HG03469 (cell line): ENCODE measurements at regions not wholly inside any gene's neighbourhood (a gene's known extent, or its start where the extent isn't known, plus 50 kb on each side); places are given as distances from the start of the nearest gene placed in this dataset.

ENCODE experiments used
- ATAC-seq: cut with Tn5 transposase; IDR thresholded peaks from one replicate; pipeline ENCODE4 v1.9.1; 2021; ENCODE audit warnings: mild to moderate bottlenecking, moderate library complexity, moderate number of reproducible peaks; ENCODE audit not compliant: unreplicated experiment

DNA sequence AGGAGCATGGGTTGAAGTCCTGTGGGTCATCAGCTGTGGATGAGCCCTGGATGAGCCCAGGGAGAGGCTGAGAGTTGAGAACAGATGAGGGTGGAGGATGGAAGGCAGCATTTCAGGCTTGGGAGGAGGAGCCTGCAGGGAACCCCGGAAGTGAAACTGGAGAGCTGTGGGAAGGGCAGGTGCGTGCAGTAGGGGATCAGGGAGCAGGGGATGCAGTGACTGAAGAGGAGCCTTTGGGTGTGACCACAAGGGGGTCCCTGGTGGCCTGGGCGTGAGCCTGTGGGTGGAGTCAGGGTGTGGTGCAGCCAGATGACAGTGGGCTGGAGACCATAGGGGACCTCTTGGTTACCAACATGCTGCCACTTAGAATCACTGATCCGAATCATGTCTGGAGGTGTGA is 115.5 kb downstream of the PAPOLA start:
- ATAC-seq: no peak

DNA sequence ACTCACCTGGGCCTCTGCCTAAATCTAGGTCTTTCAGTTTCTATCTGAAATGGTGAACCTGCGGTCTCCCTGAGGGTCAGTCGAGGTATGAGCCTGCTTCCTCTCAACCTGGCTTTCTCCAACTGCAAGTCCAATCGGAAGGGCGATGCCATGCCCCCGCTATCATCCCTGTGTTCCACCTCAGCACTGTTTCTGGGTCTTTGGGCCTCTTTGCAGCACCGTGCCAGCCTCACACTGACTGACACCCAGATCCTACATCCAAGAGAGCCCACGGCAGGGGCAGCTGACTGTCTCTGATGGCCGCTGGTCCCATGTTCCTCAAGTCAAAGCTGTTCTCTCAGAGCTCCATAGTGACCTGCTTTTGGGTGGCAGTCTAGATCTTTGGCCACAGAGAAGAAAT is 120.7 kb downstream of the PAPOLA start:
- no peak for ATAC-seq

DNA sequence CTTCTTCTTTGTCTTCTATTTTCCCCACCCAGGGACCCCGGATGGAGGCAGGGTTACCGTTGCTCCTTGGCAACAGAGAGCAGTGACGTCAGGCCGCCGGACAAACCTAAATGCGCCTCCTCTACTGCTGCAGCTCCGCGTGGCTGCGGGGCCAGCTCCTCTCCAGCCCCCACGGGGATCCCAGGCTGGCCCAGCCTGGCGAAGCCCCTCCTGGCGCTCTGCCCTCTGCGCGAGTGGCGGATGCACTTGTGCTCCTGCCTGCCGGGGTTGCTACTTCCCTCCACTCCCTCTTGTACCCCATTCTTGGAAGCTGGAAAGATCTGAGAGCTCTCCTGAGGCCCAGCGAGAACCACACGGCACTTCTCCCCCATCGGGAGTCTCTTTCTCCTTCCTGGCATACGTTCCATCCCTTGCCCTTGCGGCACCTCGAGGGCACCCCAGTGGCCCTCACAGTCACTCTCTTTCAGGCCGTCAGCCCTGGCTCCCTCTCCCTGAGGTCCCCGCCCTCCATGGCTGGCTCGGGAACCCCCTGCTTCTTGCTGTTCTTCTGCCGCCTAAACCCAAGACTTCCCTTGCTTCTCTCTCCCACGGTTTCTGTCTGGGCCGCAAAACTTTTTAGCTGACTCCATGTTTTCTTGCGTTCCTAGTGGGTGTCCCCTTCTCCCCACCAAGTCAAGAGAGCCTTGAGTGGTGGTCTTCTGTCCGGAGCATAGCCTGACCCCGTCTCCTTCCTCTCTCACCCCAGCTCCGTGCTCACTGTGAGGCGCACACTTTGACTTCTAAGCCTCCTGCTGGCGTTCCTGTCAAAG is 121.7 kb downstream of the PAPOLA start:
- no peak for ATAC-seq

DNA sequence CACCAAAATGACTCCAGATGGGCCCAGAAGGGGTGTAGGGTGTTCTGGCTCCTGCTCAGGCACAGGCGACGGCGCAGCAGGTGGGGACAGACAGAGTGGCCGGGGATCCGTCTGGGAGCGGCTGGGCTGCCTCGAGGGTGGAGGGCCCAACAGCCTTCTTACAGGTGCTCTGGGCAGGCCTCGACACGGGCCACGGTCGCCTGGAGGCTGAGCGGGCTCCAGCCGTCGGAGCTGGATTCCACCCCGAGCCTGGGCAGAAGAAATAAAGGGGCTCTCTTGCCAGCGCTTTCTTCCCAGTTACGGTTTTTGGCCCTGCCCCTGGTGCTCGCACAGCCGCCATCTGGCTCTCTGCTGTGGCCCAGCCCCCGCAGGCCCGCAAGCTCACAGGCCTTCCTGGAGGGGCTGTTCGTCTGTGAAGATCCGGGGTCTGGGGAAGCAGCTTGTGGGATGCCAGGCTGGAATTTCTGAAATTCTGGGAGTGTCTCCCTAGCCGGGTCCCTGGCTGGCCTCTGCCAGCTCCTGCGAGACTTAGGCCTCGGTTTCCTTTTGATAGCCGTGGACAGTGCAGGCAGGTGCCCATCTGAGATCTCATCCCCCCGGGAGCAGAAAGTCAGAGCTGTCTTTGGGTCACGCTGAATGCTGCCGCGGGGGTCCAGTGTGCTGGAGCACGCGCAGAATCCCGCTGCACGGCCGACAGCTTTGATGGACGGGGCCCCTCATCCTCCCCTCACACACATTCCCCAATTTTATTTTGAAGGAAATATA is 122.7 kb downstream of the PAPOLA start:
- ATAC-seq: no peak

DNA sequence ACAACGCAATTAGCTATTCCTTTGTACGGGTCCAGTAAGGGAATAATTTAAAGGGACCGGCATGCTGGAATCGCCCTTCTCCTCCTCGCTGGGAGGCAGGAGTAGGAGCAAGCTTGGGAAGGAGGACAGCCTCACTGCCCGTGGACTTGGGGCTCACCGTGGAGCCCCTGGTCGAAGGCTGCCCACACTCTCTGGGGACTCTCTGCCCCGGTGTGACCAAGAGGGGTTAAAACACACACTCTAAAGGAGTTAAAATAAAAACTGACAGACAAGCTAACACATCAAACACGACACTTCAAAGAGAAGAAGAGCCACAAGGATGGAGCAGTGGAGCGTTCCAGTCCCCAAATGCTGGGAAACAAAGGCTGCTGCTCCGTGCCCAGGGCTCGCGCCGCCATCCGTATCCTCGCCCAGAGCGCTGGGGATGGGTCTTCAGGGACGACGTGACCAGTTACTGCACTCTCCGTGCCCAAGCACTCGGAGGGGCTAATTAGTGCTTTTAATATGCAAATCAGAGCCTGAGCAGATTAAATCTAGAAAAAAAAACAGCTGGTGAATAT is 123.3 kb downstream of the PAPOLA start:
- no peak for ATAC-seq

DNA sequence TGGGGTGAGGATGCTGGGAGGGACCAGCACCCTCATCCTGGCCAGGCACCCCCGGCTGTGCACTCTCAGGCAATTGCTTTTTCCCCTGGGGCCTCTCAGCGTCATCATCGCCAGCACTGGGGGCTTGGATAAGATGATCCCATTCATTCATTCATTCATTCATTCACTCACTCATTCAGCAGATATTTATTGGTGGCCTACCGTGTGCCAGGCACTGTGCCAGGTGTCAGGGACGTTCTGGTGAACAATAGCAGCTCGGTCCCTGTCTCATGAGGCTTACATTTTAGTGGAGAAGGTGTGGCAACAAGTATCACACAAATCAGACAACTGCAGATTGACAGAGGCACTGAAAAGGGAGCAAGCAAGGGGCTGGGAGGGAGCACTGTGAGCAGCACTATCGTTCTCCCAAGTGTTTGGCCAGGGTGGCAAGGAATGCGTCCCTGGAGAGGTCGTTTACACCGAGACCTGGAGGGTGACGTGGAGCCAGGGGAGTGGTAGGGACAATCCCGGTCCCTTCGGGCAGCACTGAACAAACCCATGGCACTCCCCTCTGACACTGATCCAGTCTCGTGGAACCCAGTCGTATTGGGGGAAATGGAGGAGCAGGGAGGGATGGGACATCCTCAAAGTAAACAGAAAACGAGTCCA is 124.1 kb downstream of the PAPOLA start:
- no peak for ATAC-seq

DNA sequence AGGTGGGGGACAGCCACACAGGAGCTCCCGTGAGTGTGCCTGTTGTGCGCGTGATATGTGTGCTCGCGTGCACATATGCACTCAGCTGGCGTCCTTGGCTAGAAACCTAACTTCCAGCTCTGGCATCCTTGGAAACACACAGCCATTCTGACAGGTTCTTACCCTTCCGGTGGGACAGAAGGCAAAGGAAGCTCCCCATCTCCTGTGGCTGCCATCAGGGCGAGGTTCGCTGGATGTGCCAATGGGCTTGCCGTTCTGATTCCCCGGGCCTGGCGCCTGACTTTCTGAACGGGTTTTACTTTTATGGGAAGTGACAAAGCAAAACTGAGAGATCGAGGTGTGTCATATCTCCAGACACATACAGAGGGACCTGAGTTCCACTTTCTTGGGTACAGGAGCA is 124.7 kb downstream of the PAPOLA start:
- ATAC-seq: no peak

GRCh38 chr14:96627386-96627785 is 125.2 kb downstream of the PAPOLA start:
- no peak for ATAC-seq

- ATAC-seq: no peak
Observed at GRCh38 chr14:96627811-96628775, 125.9 kb downstream of the PAPOLA start.

DNA sequence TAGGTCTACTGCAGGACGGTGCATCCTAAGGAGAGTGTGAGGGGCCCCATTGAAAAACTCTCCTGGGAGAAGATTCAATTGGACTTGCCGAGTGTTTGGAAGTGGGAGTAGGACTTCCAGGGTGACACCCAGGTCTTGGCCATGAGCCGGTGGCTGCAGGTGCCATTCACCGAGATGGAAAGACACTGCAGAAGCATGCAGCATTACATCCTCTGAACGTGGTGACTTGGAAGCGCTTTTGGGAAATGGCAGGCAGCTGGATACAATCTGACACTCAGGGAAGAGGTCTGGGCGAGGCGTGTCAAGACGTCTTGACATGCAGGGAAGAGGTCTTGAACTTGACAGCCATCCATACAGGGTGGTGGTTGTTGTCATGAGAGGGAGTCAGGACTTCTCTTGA is 126.9 kb downstream of the PAPOLA start:
- no peak for ATAC-seq

DNA sequence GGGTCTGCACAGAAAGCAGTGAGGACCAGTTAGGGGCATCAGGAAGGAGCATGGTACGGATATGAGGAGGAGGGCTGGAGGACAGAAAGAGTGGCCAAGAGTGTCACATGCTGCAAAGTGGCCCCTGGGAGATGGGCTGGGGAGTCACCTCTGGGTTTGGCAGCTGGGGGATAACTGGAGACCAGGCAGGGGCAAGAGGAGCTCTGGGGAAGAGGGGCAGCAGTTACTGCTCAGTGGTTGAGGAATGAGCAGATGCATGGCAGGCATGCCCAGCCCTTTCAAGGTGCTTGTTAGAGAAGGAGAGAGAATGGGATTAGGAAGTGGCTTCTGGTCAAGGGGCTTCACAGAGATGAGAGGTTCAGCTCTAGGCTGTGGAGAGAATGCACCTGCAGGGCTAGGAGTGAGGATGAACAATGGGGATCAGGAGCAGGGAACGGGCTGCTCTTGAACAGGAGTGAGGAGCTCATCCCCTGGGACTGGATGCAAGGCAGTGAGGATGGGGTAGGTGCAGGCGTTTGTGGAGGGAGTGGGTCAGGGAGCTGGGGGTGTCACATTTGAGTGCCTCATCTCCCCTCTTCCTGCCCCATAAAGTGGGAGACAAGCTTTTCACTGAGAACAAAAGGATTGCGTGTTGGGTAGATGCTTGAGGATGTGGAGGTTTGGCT is 127.5 kb downstream of the PAPOLA start:
- ATAC-seq: no peak

GRCh38 chr14:96630281-96630680 is 128.1 kb downstream of the PAPOLA start:
- no peak for ATAC-seq

GRCh38 chr14:96631030-96631429 is 128.8 kb downstream of the PAPOLA start:
- ATAC-seq: no peak

DNA sequence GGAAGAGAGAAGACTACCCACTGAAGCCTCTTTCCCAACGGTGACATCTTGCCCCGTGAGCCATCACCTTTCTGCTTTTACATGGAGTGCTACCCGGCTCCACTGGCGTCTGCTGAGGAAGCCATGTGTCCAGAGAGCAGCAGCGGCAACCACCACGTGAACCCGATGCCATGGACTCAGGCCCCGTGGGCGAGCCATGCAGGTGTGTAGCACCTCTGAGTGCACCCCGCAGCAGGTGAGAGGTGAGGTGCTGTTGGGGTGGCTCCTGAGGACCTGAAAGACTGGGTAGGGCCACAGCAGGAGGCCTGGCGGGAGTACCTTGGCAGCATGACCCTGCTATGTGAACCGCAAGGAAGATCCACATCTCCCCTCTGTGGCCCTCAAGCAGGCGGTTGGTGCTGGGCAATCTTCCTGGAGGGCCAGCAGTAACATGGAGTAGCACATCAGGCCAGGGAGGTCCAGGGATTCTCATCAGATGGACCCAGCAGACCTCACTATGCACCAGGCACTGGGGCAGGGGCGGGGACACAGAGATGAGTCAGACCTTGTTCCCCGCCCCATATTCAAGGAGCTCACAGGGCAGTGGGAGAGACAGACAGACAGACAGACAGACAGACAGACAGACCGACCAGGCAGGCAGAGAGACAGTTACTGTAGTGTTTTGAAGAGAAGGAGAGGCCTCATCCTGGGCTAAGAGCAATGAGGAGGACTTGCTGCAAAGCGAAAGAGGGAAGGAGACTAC is 129.6 kb downstream of the PAPOLA start:
- no peak for ATAC-seq

- ATAC-seq: no peak
Observed at GRCh38 chr14:96632363-96632758, 130.2 kb downstream of the PAPOLA start.

GRCh38 chr14:96633096-96633495 is 130.9 kb downstream of the PAPOLA start:
- no peak for ATAC-seq

- no peak for ATAC-seq
Observed at GRCh38 chr14:96634481-96634880, 132.3 kb downstream of the PAPOLA start.

DNA sequence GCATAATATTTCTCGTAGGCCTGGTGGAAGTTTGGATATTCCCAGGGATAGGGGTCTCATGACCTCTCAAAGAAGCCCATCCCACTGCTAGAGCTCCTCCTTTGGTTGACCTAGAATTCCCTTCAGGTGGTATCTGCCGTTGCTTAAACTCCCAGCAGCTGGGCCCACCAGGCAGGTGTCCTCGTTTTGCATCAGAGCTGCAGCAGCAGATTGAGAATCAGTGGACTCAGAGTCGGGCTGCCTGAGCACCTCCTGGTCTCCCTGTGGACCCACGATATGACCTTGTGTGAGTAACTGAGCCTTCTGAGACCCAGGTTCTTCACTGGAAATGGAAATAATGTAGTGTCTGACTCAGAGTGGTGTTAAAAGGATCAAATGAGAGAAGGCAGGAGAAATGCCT is 132.7 kb downstream of the PAPOLA start:
- ATAC-seq: no peak

DNA sequence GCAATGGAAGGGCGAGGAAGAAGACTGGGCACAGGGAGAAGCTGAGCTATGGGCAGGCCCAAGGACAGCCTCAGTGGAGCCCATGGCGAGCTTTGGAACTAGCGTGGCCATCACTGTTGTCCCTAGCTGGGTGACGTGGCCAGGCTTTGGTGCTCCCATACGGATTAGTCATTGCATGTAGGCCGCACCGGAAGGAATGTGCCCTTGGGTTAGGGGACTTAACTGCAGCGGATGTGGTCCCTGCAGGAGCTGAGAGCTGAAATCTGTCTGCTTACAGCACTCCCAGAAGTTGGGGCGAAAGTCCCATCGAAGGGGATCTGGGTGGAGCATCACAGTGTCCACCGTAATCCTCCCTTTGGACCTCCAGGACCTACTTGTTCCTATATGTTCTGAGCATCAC is 133.7 kb downstream of the PAPOLA start:
- ATAC-seq: no peak
